ENCODE measurements at regions not wholly inside any gene's neighbourhood (a gene's known extent, or its start where the extent isn't known, plus 50 kb on each side); places are given as distances from the start of the nearest gene placed in this dataset.
"Not testable (repeated sequence)": the region's sequence is repeated elsewhere in the genome, so short reads cannot be mapped to it uniquely, and the experiment has no call there.

DNA sequence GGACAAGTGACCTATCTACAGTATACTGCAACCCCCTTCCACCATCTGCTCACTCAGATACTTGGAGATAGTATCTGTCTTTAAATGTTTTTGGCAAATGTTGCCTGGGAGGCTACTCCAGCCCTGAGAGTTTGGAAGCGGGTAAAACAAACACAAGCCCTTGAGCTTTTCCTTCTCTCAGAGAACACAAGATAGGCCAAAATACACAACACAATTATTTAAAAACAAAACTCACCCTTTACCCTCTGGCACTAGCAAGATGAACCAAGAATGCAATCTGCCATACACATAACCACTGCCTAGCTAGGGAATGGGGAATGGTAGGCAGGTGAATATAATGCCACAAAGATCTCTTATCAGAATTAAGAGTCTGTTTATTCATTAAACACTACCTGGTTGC, 324.7 kb upstream of the FAM47C start:
- no peak for DNase-seq

DNA sequence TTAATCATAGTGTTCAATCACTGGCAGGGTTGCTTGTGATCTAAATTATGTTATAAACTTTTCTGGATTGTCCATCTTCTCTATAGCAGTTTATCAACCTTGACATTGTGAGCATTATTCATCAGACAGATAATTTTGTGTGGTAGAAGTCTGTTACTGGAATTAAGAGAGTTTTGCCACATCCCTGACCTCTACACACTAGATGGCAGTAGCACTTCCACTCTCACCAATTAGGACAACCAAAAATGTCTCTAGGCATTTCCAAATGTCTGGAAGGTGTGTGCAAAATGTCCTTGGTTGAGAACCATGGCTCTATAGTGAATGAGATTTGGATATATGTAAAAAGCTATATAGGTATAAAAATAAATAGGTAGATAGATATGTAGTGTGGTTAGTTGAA, 324.1 kb upstream of the FAM47C start:
- no peak for DNase-seq

DNA sequence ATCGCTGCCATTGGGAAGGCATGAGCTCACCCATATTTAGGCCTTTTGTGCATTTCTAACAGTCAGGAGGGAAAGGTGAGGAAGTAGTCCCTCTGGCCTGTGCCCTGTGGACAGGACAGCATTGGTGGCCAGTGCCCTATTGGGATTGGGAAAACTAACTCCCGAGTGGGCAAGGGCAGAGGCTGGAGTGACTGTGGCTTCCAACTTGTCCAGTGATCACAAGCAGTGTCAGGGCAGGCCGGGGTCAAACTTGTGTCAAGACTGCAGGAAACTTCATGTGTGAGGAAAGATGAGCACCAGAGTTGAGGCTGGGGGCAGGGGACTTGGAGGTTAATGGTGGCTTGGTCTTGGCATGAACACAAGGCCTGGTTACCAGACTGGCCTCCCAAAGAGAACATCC, 286.2 kb upstream of the FAM47C start:
- DNase-seq = no peak

DNA sequence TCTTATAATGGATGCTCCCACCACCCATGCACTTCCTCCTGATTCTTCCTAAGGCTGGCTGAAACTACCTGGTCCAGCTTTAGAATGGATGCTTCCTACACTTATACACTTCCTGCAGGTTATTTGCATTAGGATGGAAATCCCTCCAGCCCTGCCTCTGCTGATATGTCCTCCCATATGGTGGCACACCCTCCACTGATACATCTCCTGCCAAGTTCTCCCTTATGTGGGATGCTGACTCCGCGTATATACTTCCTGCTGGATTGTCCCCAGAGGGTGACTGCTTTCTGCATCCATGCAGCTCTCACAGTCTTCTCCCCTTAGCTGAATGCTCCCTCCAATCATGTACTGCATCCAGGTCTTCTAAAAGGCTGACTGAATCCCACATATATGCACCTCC, 254.6 kb upstream of the FAM47C start:
- no peak for DNase-seq

DNA sequence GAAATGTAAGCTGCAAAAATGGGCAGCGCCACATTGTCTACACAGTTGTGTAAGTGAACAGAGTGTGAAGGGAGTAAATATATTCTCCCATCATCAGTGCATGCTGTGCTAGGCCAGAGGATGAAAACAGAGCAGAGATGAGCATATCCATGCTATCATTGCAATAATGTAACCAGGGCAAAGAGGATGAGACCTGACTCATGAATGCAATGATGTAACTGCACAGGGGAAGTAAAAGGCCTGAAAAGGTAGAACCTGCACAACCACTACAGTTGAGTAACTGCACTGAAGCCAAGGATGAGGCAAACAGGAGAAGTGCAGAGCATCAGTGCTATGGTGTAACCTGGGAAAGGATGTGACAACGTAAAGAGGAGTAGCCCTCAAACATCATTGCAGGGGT, 220.4 kb upstream of the FAM47C start:
- DNase-seq = no peak

DNA sequence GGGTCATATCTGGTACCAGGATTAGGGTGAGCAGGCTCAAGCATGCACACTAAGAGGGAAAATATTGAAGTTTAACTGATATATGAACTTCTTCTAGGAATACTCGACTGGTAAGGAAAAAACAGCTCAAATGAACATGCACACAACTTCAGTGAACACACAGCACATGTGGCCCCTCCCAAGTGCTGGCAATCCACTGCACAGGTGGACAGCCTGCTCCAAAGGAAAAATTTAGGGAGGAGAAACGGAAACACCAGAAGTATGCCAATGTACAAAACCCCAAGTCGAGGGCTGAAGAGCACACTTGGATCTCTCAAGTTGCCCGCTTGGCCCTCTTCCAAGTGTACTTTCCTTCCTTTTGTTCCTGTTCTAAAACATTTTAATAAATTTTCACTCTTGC, 205.0 kb upstream of the FAM47C start:
- DNase-seq = no peak

DNA sequence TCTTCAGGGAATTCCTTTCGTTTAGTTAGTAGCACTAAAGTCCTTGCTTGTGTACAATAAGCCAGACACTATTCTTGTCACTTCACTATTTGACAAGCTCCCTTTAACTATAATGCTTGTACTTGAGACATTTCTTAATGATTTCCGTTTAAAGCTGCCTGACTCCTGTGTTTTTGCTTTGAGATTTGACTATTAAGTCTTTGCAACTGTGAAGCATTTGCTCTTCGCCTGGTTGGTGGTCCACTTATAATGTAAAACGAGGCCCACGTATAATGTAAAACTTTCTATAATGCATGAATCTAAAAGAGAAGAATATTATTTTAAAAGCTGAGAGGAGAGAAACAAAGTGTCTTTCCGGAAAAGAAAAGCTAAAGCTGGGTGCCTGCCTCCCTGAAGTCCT, 204.1 kb upstream of the FAM47C start:
- DNase-seq = no peak

DNA sequence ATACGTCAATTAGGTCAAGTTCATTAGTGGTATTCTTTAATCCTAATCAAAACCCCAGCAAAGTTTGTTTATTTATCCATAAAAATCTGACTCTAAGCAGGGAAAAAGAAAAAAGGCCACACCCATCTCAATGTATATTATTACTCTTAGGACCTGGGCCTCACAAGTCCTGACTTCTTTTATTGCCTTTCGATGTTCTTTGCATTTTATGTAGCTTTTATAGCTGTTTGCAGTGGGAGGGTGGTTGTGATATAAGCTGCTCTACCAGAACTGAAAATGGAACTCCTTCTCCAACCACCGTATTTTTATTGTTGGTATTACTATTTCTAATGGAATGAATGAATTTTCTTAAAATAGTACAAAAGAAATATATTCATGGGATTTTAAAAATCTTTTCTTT, 163.3 kb upstream of the FAM47C start:
- no peak for DNase-seq

DNA sequence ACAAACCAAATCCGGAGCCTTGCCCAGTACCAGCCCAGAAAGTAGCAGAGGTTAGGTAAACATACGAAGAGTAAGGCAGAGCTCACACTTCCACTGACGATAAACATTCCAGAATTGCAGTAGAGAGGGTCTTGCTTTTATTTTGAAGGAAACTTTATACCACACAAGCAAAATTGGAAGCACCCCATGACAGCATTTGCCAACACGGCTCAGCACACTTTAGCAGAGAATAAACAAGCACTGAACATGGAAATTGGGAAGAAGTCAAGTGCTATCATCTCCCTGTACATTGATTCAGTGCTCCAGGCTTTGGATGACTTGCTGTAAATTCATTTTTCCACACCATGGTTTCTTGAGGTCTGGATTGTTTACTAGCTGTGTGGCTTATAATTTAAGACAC, 160.7 kb upstream of the FAM47C start:
- no peak for DNase-seq

DNA sequence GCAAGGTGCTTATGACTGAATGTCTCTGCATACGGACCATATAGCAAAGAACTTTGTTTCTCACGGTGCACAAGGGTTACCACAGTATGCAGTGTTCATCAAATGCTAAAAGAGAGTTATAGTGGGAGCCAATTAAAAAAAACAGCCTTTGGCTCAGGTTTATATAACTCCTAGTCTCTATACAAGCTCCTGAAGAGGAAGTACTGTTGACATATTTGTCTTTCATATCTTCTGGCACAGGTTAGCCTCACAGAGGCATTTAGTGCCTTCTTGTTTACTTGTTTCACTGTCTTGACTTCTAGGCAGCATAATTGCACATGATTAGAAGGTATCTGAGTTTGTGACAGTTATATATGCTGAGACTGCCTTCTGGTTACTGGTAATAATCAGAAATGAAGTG, 158.8 kb upstream of the FAM47C start:
- DNase-seq = no peak

DNA sequence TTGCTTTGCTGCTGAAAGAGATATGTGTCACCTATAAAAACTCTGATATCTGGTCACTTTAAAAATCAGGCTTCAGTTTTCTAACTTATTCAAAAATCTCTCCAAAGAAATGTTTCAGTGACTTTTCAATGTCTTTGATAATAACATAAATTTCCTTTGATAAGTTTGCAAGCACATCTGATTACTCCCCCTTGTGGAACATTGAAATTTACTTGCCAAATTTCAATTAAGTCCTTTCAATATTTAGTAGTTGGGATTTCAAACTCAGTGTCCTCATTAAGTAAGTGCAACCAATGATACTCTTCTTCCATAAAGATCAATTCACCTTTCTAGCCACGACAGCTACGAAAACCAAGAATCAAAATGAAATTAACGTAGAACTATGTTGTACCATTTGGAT, 151.3 kb upstream of the FAM47C start:
- DNase-seq = no peak

DNA sequence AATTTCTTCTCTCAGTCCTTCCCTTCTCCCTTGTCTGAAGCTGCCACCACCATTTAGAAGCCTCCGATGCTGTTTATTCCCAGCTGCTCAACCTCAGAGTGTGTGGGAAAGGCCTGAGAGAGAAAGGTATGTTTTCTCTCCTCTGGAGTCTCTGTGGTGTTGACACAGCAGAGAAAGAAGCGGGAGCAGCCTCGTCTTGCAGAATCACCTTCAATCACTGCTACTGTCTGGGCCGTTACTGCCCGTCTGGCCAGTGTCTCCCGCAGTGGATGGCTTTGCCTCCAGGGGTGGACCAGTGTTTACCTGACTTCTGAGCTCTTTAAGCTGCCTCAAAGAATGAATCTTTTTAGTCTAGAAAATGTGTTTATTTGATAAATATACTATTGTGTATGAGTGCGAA, 148.9 kb upstream of the FAM47C start:
- no peak for DNase-seq

DNA sequence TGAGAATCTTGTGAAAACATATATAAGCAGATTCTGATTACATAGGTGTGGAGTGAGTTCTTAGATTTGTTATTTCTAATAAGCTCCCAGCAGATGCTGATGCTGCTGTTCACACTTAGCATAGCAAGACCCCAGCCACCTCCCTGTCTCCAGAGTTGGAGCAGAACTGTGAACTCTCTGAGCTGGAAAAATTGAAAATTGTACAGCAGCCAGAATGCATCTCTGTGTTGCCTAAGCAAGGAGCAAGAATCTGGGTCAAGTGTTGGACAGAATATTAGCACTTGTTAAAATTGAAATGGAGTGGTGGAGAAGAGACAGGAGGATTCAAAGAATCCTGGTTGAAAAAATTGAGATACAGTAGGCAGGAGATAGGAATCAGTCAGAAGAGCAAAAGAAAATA, 146.6 kb upstream of the FAM47C start:
- DNase-seq = no peak

DNA sequence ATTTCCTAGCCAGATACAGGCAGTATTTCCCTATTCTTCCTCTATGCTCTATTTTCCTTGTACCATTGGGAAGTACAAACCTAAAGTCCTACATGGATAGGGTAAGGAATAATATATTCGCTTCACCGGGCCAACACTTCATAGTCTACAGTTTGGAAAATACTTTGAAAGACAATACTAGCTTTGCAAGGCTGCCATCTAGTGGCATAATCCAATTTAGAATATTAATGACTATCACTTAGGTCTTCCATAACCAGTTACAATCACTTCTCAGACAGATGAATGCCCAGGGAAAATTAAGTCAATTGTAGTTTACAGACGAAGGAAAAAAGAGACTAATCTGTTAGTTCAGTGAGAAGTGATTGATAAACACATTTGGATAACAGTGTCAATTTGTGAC, 141.0 kb upstream of the FAM47C start:
- DNase-seq = no peak

DNA sequence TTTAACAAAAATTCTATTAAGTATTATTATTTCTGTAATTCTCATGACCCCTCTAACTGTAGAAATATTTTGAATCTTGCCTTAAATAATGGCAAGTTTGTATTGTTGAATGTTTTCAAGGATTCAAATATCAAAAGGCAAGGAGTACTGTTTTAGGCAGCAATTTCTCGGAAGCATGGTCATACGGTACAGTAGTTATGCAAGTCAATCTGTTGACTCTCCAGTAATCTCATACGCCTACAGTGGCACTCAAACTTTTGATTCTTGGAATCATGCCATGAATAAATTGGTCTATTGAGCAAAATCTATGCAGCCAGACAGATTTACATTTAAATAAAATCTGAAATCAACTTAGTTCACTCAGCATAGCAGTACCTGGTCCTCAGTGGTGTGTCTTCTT, 139.6 kb upstream of the FAM47C start:
- DNase-seq = no peak

DNA sequence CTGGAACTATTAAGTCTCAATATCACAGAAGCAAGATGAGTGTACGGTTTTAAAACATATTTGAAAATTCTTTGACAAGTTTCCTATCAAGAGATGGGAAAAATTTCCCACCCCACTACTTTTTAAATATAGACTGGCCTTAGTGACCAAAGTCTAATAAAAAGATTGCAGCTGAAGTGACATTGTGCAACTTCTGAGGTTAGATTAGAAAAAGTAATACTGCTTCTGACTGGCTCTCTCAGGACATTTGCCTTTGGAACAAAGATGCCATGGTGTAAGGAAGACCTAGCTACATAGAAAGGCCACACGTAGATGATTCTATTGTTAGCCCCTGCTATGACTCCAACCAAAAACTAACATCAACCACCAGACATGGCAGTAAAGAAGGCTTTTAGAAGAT, 138.7 kb upstream of the FAM47C start:
- no peak for DNase-seq

DNA sequence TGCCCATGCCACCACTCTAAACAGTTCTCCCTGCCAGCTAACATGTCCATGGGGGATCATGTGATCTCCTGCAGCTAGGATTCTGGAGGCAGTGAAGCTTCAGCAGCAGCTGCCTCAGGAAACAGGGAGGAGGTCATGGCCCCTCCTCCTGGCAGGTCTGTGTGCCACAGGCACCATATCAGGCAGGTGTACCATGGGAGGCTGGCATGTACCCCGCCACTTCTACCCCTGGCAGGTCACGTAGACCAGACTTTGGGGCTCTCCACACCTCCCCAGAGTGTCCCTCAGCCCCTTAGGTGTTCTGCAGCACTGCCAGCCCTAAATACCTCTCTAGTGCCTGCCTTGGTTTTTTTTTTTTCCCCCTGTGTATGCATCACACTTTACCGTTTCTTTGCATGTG, 110.5 kb upstream of the FAM47C start:
- no peak for DNase-seq

DNA sequence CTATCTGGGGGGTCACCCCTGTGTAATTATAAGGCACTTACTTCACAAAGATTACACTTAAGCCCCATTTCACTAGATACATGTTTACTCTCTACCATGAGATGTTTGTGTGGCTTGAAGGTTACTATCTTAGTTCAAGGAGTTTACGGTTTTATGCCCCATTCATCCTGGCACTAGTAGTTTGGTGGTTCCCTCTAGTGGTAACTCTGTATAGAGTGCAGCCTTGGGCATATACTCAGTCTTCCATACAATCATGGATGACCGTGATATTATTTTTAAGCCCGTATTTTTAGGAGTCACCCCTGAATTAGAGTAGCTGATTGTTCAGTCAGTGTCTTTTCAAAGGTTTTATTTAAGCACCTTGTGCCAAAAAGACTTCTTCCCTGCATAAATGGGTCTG, 109.9 kb upstream of the FAM47C start:
- DNase-seq = no peak

DNA sequence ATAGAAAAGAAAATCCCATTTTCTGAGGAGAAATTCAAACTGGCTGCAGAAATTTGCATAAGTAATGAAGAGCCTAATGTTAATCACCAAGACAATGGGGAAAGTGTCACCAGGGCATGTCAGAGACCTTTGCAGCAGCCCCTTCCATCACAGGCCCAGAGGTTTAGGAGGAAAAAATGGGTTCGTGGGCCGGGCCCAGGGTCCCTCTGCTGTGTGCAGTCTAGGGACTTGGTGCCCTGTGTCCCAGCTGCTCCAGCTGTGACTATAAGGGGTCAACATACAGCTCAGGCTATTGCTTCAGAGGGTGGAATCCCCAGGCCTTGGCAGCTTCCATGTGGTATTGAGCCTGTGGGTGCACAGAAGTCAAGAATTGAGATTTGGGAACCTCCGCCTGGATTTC, 103.6 kb upstream of the FAM47C start:
- not testable (repeated sequence) for DNase-seq

DNA sequence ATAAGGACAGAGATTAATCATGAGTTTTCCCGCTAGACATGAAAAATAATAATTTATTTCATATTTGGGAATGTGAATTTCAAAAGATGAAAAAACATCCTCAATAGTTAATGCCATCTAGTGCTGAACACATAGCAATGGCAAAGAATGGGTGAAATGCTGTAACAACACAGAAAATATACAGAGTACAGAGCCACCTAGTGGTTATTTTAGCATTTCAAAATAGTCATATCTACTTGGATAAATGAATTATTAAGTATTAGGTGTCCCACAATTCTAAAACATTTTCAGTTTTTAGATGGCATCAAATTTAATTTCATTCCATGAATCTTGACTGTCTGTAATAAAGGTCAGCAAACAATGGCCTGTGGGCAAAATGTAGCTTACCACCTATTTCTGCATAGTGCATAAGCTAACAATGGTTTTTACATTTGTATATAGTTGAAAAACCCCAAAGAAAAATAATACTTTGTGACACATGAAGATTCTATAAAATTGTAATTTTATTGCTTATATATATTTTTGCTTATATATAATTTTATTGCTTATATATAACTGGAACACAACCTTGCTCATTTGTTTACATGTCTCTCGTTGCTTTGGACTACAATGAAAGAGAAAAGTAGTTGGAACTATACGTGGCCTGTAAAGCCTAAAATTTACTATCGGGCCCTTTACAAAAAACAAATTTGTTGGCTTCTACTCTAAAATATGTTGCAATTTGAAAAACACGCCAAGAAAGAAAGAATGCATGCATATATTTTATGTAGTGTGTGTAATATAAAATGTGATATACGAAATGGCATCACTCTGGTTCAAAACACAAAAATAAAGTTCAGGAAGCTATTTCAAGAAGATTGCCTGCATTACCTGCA, 99.1 kb upstream of the FAM47C start:
- no peak for DNase-seq

DNA sequence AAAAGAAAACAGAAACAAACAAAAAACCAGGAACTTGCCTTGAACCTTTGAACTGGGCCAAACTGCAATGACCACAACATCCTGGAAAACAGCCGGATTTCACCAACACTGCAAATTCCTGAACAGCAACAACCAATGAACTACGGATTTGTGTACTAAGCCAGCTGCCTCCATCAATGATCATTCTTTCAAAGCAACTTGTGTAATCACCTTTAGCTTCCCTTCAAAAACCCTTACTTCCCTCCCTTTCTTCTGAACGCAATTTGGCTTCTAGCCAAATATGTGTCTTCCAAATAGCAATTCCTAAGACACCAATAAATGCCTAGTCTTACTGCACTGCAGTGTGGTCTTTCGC, 98.5 kb upstream of the FAM47C start:
- no peak for DNase-seq

DNA sequence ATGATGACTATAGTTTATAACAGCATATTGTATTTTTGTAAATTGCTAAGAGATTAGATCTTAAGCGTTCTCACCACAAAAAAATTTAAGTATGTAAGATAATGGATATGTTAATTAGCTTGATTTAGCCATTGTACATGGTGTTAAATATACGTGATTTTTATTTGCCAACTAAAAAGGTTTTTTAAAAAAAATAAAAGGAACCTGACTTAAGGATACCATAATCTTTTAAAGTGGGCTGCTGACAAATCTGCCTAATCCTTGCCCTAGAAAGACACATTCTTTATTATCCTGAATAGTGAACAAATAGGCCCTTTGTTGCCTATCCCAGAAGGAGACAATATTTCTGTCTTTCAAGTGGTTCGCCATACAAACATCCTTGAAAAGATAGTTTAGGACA, 94.6 kb upstream of the FAM47C start:
- no peak for DNase-seq

DNA sequence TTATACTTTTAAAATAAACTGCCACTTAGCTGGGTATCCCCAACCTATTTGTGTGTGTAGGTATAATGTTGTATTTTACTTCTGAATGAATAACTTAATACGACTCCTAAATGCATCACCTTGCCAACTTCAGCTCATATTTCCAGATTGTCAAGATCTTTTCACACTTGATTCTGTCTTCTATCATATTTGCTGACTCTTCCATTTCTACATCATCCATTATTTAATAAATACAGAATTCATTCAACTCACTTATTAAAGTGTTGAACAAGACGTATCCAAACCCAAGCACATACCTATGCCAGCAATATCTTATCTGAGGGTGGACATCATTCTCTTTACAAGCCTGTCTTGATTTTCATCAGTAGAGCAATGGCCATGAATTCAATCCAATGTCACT, 91.2 kb upstream of the FAM47C start:
- no peak for DNase-seq

DNA sequence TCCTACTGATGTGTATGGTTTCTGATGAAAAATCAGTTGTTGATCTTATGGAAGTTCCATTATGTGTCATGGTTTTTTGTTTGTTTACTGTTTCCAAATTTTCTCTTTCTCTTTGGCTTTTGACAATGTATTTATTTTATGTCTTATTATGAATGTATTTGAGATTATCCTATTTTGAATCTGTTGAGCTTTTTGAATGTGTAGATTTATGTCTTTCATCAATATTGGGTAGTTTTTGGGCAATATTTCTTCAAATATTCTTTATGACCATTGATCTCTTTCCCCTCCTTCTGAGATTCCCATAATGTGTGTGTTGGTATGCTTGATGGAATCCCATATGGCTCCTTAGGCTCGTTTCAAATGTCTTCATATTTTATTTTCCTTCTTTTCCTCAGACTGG, 80.5 kb upstream of the FAM47C start:
- DNase-seq = no peak

DNA sequence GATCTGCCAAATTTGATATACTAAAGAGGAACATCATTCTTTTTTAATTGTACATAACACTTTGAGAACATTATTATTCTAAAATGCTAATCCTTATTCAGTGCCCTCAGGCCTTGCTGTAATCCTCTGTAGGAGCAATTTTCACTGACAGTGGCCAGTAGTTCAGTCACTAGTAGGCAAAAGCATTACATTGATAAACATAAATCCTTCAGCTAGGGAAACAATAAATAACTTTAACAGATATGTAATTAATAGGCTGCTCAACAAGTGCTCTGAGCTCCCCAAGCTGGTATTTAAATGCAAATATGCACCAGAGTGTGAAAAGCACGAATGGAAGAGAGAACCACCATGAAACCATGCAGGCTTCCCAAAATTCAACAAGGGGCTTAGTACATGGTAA, 77.7 kb upstream of the FAM47C start:
- DNase-seq = no peak

DNA sequence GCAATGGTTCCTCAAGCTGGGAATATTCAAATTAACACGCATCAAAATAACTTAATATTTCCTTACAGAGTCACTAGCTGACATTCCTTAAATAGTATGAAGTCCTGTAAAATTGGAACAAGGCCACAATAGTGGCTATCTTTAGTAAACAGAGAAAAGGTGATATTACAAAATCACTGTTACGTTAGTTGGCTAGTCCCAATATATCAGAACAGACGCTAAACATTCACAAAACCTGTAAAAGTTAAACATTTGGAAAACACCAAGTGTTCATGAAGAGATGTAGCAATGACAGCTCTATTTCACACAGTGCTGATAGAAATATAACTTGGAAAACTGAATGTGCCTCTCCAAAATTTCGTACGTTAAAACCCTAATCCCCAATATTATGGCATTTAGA, 61.0 kb upstream of the FAM47C start:
- DNase-seq = no peak
